IPS-18a (cell line): ENCODE measurements at regions not wholly inside any gene's neighbourhood (a gene's known extent, or its start where the extent isn't known, plus 50 kb on each side); places are given as distances from the start of the nearest gene placed in this dataset.
"Not testable (repeated sequence)": the region's sequence is repeated elsewhere in the genome, so short reads cannot be mapped to it uniquely, and the experiment has no call there.

Source experiments
- H3K27ac ChIP-seq: one replicate; pipeline ENCODE4 v1.5.1; 2013; ENCODE audit warnings: low read length
- H3K27me3 ChIP-seq: one replicate; pipeline ENCODE4 v1.6.1; 2013; ENCODE audit warnings: mild to moderate bottlenecking, low read length; ENCODE audit not compliant: control insufficient read depth, insufficient read depth
- H3K36me3 ChIP-seq: one replicate; pipeline ENCODE4 v1.6.1; 2013; ENCODE audit warnings: low read depth, low read length; ENCODE audit not compliant: control insufficient read depth
- H3K4me1 ChIP-seq: one replicate; pipeline ENCODE4 v1.6.1; 2013; ENCODE audit warnings: low read depth, low read length; ENCODE audit not compliant: control insufficient read depth
- H3K4me3 ChIP-seq: one replicate; pipeline ENCODE4 v1.5.1; 2013; ENCODE audit warnings: low read length
- H3K9ac ChIP-seq: one replicate; pipeline ENCODE4 v1.6.1; 2013; ENCODE audit warnings: mild to moderate bottlenecking, low read length, moderate library complexity
- H3K9me3 ChIP-seq: one replicate; pipeline ENCODE4 v1.6.1; 2013; ENCODE audit warnings: low read depth, low read length; ENCODE audit not compliant: control insufficient read depth

DNA sequence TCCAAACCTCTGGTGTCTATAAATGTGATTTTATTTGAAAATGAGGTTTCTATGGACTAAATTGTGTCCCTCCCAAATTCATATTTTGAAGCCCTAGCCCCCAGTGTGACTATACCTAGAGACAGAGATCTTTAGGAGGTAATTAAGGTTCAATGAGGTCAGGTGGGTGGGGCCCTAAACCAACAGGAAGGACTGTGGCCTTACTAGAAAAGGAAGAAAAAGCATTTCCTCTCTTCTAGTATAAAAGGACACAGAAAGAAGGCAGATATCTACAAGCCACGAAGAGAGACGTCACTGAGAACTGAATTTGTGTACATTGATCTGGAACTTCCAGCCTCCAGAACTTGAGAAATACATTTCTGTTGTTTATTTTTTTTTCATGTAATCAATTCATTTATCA lies 123.1 kb upstream of the RUNX1 start:
- H3K9ac ChIP-seq = no peak overlapping the region
- no peak overlapping the region for H3K27ac ChIP-seq
- H3K36me3 ChIP-seq = no peaks in the 10 kb centered on the region
- H3K4me3 ChIP-seq = no peak overlapping the region
- no peaks in the 10 kb centered on the region for H3K27me3 ChIP-seq
- H3K9me3 ChIP-seq = no peaks in the 10 kb centered on the region
- peaks cover 9% of the 10 kb centered on the region for H3K4me1 ChIP-seq

GRCh38 chr21:35171385-35171784 lies 122.3 kb upstream of the RUNX1 start:
- peaks cover 9% of the 10 kb centered on the region for H3K4me1 ChIP-seq
- H3K27me3 ChIP-seq = no peaks in the 10 kb centered on the region
- no peaks in the 10 kb centered on the region for H3K9me3 ChIP-seq
- H3K27ac ChIP-seq = no peak overlapping the region
- no peak overlapping the region for H3K4me3 ChIP-seq
- H3K9ac ChIP-seq = no peak overlapping the region
- no peaks in the 10 kb centered on the region for H3K36me3 ChIP-seq

GRCh38 chr21:35170818-35171217 lies 121.7 kb upstream of the RUNX1 start:
- Histone ChIP-seq H3K27me3 (no peaks in the 10 kb centered on the region), H3K9ac (no peak overlapping the region), H3K36me3 (no peaks in the 10 kb centered on the region), H3K4me3 (no peak overlapping the region), H3K27ac (no peak overlapping the region), H3K4me1 (peaks cover 9% of the 10 kb centered on the region), H3K9me3 (no peaks in the 10 kb centered on the region)

DNA sequence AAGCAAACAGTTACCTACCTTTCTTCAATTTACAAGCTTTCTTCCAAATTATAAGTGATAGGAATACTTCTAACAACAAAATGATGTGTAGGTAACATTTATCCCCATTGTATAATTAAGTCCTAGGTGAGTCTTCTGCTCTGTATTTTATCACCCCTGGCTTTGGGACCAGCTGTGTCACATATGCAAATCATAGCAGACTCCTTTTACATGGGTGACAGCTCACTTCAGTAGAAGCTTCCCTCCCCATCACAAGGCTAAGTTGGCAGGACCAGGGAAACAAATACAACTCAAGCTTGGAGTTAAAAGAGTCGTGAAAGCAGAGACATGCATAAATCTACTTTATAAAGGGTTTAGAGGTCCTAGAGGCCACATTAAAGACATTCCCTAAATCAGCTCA lies 121.1 kb upstream of the RUNX1 start:
- H3K27me3 ChIP-seq = no peaks in the 10 kb centered on the region
- no peak overlapping the region for H3K4me3 ChIP-seq

GRCh38 chr21:35169574-35169973 lies 120.5 kb upstream of the RUNX1 start:
- Histone ChIP-seq H3K4me3 (no peak overlapping the region), H3K27me3 (no peaks in the 10 kb centered on the region), H3K4me1 (peaks cover 9% of the 10 kb centered on the region), H3K9me3 (no peaks in the 10 kb centered on the region), H3K27ac (no peak overlapping the region), H3K36me3 (no peaks in the 10 kb centered on the region), H3K9ac (no peak overlapping the region)

More for the DNA sequence above, 121.1 kb upstream of the RUNX1 start:
- H3K27ac ChIP-seq = no peak overlapping the region
- peaks cover 9% of the 10 kb centered on the region for H3K4me1 ChIP-seq
- H3K9ac ChIP-seq = no peak overlapping the region
- no peaks in the 10 kb centered on the region for H3K9me3 ChIP-seq
- H3K36me3 ChIP-seq = no peaks in the 10 kb centered on the region

GRCh38 chr21:35168735-35169134 lies 119.6 kb upstream of the RUNX1 start:
- Histone ChIP-seq H3K27ac (no peak overlapping the region), H3K4me3 (no peak overlapping the region), H3K9me3 (no peaks in the 10 kb centered on the region), H3K27me3 (no peaks in the 10 kb centered on the region), H3K4me1 (peaks cover 9% of the 10 kb centered on the region), H3K36me3 (no peaks in the 10 kb centered on the region), H3K9ac (no peak overlapping the region)

DNA sequence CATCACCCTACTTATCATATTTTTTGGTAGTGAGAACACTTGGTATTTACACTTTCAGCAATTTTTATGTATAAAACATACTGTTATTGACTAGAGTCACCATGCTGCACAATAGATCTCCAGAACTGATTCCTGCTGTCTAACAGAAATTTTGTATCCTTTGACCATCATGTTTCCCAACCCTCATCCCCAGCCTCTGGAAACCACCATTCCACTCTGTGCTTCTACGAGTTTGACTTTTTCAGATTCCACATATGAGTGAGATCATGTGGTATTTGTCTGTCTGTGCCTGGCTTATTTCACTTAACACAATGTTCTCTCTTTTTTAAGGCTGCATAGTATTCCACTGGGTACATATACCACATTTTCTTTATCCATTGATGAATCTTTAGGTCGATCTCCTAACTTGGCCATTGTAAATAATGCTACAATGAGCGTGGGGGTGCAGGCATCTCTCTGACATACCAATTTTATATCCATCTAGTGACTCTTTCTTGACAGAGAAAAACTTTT lies 115.9 kb upstream of the RUNX1 start:
- Histone ChIP-seq H3K9me3 (no peaks in the 10 kb centered on the region), H3K27ac (no peak overlapping the region)

GRCh38 chr21:35164380-35164779 lies 115.3 kb upstream of the RUNX1 start:
- H3K27me3 ChIP-seq = no peaks in the 10 kb centered on the region
- H3K27ac ChIP-seq = no peak overlapping the region
- no peaks in the 10 kb centered on the region for H3K36me3 ChIP-seq
- no peaks in the 10 kb centered on the region for H3K9me3 ChIP-seq
- no peak overlapping the region for H3K9ac ChIP-seq
- H3K4me3 ChIP-seq = no peak overlapping the region
- peaks cover 18% of the 10 kb centered on the region for H3K4me1 ChIP-seq

More for the DNA sequence above, 115.9 kb upstream of the RUNX1 start:
- no peaks in the 10 kb centered on the region for H3K36me3 ChIP-seq
- no peak overlapping the region for H3K9ac ChIP-seq
- no peak overlapping the region for H3K4me3 ChIP-seq
- H3K27me3 ChIP-seq = no peaks in the 10 kb centered on the region
- peaks cover 18% of the 10 kb centered on the region for H3K4me1 ChIP-seq

GRCh38 chr21:35163411-35163810 lies 114.3 kb upstream of the RUNX1 start:
- Histone ChIP-seq H3K9me3 (no peaks in the 10 kb centered on the region), H3K27ac (no peak overlapping the region)

DNA sequence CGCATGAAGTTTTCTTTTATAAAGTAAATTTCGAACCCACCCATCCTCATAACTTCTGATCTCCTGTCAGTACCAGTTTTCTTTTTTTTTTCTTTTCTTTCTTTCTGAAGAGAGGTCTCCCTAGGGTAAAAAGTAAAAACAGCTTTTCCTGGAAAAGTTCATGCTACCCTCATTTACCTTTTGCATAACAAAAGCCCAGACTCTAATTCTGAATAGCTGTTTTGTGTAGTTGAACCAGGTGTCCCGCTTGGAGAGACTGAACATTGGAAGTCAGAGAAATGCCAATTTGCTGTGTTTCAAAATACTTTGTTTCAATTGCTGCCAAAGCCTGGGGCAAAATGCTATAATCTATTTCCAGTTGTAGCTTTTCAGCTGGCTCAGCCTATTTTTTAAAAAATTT lies 113.7 kb upstream of the RUNX1 start:
- H3K9me3 ChIP-seq = no peaks in the 10 kb centered on the region
- no peaks in the 10 kb centered on the region for H3K36me3 ChIP-seq
- no peak overlapping the region for H3K9ac ChIP-seq
- no peak overlapping the region for H3K4me3 ChIP-seq
- no peak overlapping the region for H3K27ac ChIP-seq
- no peaks in the 10 kb centered on the region for H3K27me3 ChIP-seq
- peaks cover 9% of the 10 kb centered on the region for H3K4me1 ChIP-seq

More at GRCh38 chr21:35163411-35163810, 114.3 kb upstream of the RUNX1 start:
- no peak overlapping the region for H3K4me3 ChIP-seq
- H3K9ac ChIP-seq = no peak overlapping the region
- no peaks in the 10 kb centered on the region for H3K36me3 ChIP-seq
- no peaks in the 10 kb centered on the region for H3K27me3 ChIP-seq
- peaks cover 11% of the 10 kb centered on the region for H3K4me1 ChIP-seq

DNA sequence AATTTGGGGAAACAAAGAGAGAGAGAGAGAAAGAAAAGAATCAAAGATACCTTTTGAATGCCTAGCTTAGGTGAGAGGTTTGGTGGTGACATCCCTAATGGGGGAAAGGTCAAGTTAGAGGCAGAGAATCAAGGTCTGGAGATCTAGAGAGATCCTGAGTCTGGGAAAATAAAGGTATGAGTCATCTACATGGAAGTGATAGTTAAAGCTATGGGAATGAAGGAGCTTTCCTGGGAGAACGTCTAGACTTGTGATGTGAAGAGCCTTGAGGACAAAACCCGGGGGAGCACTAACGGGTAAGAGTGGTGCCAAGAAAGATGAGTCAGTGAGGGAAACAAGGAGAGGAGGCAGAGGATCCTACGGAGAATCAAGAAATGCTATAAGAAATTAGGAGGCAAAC lies 110.8 kb upstream of the RUNX1 start:
- H3K27me3 ChIP-seq = no peaks in the 10 kb centered on the region
- H3K27ac ChIP-seq = no peak overlapping the region
- H3K4me1 ChIP-seq = peaks cover 9% of the 10 kb centered on the region
- no peak overlapping the region for H3K4me3 ChIP-seq
- H3K9ac ChIP-seq = no peak overlapping the region
- H3K36me3 ChIP-seq = no peaks in the 10 kb centered on the region
- no peaks in the 10 kb centered on the region for H3K9me3 ChIP-seq

GRCh38 chr21:35157374-35157773 lies 108.3 kb upstream of the RUNX1 start:
- H3K36me3 ChIP-seq, H3K27me3 ChIP-seq, H3K9ac ChIP-seq, H3K9me3 ChIP-seq, H3K27ac ChIP-seq, H3K4me3 ChIP-seq, H3K4me1 ChIP-seq: not testable (repeated sequence)
